GM12873 (cell line): ENCODE measurements at regions not wholly inside any gene's neighbourhood (a gene's known extent, or its start where the extent isn't known, plus 50 kb on each side); places are given as distances from the start of the nearest gene placed in this dataset.

Experiments
- CTCF ChIP-seq: IDR thresholded peaks from 2 replicates; pipeline ENCODE4 v1.5.1; 2012; ENCODE audit warnings: low read depth, mild to moderate bottlenecking, moderate library complexity, low read length, control low read depth; ENCODE audit not compliant: insufficient read depth; ENCODE audit errors: missing control alignments

- no peak for TF ChIP-seq CTCF
Observed at GRCh38 chr22:49301398-49302149, 526.1 kb downstream of the BRD1 start.

- TF ChIP-seq CTCF, result no peak
Observed at GRCh38 chr22:49300951-49301397, 526.7 kb downstream of the BRD1 start.

GRCh38 chr22:49300241-49300640 lies 527.4 kb downstream of the BRD1 start:
- TF ChIP-seq CTCF, result no peak

GRCh38 chr22:49299821-49300231 lies 527.8 kb downstream of the BRD1 start:
- TF ChIP-seq CTCF, result no peak

- no peak for TF ChIP-seq CTCF
Observed at GRCh38 chr22:49298834-49299750, 528.6 kb downstream of the BRD1 start.

GRCh38 chr22:49297871-49298721 lies 529.6 kb downstream of the BRD1 start:
- TF ChIP-seq CTCF, result no peak
